ENCODE measurements at regions not wholly inside any gene's neighbourhood (a gene's known extent, or its start where the extent isn't known, plus 50 kb on each side); places are given as distances from the start of the nearest gene placed in this dataset.
A peak's percentile ranks its signal among the peaks of the same experiment; 100 is the strongest.

DNA sequence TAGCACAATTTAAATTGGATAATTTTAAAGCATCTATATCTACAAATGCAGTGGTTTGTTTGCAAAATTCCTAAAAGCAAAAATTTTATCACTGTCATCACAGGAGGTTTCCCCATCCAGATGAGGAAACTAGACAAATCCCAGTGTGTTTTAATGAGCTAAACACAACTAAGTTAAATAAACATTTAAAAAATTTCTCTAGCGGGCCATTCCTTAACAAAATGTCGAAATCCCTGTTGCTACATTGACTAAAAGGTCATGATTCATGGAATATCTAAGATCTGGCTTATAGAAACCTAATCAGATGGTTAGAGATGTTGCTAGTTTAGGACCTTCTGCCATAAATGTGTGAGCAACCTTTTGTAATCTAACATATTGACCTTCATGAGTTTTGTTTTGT, 107.3 kb upstream of the BDNF start:
- no peak overlapping the region for H3K4me2 ChIP-seq (ENCODE audit: unreplicated experiment)
- TF ChIP-seq EZH2 (IDR thresholded peaks at IDR 0.05; ENCODE audit: insufficient read depth, poor library complexity, severe bottlenecking) (no peak), EZH2phosphoT487 (IDR thresholded peaks at IDR 0.05; ENCODE audit: insufficient read depth, low read depth) (no peak)
- 36 to 42% methylated on average over 2 of the region's 2 CpGs for WGBS, 2 experiments (ENCODE audit: low coverage in 1 of 2, low lambda C conversion rate in 2 of 2, missing lambda C conversion rate in 2 of 2)
- H3K27me3 ChIP-seq (replicated peaks; ENCODE audit: insufficient read depth) = no peaks in the 10 kb centered on the region
- H3K9ac ChIP-seq = no peak overlapping the region
- no peak overlapping the region for H2AFZ ChIP-seq
- no peaks in the 10 kb centered on the region for H3K79me2 ChIP-seq (ENCODE audit: insufficient read depth)
- peaks cover 3% of the 10 kb centered on the region for H3F3A ChIP-seq (ENCODE audit: insufficient read depth)
- no peak overlapping the region for H3K27ac ChIP-seq
- no peaks in the 10 kb centered on the region for H3K36me3 ChIP-seq (ENCODE audit: low read depth)
- no peaks in the 10 kb centered on the region for H3K9me2 ChIP-seq (ENCODE audit: insufficient read depth)
- H3K4me1 ChIP-seq (ENCODE audit: insufficient read depth) = no peaks in the 10 kb centered on the region
- no peak overlapping the region for H3K4me3 ChIP-seq
- peak; percentile 60 for DNase-seq
- H4K20me1 ChIP-seq (ENCODE audit: insufficient read depth) = no peaks in the 10 kb centered on the region
- in situ Hi-C loops (cut with MboI) = no loop called here
- no peaks in the 10 kb centered on the region for H3K9me3 ChIP-seq (ENCODE audit: low read depth)

- 60 to 82% methylated on average over 7 to 19 of the region's 19 CpGs for WGBS, 2 experiments (ENCODE audit: low coverage in 1 of 2, low lambda C conversion rate in 2 of 2, missing lambda C conversion rate in 2 of 2)
- no peaks in the 10 kb centered on the region; the same call in 1 of the 2 replicates for H3K27me3 ChIP-seq (replicated peaks; ENCODE audit: insufficient read depth)
- H3K9me2 ChIP-seq (ENCODE audit: insufficient read depth) = no peaks in the 10 kb centered on the region
- no peak overlapping the region for H3K27ac ChIP-seq
- TF ChIP-seq EZH2 (IDR thresholded peaks at IDR 0.05; ENCODE audit: insufficient read depth, poor library complexity, severe bottlenecking) = no peak
- no peak for TF ChIP-seq EZH2phosphoT487 (IDR thresholded peaks at IDR 0.05; ENCODE audit: insufficient read depth, low read depth)
- H3K4me2 ChIP-seq (ENCODE audit: unreplicated experiment) = no peak overlapping the region
- in situ Hi-C loops (cut with MboI) = no loop called here
- H3K36me3 ChIP-seq (ENCODE audit: low read depth) = no peaks in the 10 kb centered on the region
- DNase-seq = no peak
- peaks cover 3% of the 10 kb centered on the region for H3F3A ChIP-seq (ENCODE audit: insufficient read depth)
- H3K4me1 ChIP-seq (ENCODE audit: insufficient read depth) = no peaks in the 10 kb centered on the region
- H2AFZ ChIP-seq = no peak overlapping the region
- H3K9me3 ChIP-seq (ENCODE audit: low read depth) = no peaks in the 10 kb centered on the region
- no peak overlapping the region for H3K4me3 ChIP-seq
- no peaks in the 10 kb centered on the region for H4K20me1 ChIP-seq (ENCODE audit: insufficient read depth)
- H3K79me2 ChIP-seq (ENCODE audit: insufficient read depth) = no peaks in the 10 kb centered on the region
- no peak overlapping the region for H3K9ac ChIP-seq
These were observed 105.9 kb upstream of the BDNF start for GRCh38 chr11:27806122-27806521.

DNA sequence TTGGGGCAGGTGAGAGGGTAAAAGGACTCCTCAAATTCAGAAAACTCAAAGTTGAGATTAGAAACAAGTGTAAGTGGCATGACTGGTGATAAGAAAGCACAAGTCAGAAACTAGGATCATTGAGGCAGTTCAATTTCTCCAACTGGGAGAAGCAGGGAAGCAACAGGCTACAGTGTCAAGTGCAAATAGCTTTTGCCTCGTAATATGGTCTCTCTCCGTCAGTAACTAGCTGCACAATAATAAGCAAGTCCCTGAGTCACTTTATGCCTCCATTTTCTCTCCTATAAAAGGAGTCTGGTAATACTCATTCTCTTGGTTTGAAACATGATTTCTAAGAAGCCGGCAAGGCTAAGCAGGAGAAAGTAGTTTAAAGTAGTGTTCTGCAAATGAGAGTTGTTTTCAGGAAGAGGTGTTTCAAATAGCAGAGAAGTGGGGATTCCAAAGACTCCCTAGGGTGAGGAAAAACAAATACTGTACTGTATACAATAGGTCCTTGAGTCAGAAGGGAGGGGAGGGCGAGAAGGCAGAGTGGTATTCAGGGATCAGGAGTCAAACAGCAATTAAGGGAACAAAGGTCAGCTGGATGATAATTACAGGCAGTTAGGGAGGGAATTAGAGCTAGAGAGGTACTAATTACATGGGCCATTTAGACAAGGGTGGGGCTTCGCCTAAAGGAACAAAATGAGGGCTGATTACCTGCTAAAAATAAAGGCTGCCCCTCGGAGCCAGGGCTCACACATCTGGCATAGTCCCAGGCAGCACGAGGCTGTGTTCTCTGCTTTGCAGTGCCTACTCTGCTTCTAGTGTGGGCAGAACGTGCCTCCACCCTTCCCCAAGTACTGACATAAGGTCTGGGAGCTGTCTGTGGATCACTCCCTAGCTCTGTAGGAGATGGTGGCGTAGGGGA, 96.0 kb upstream of the BDNF start:
- no peaks in the 10 kb centered on the region for H3K79me2 ChIP-seq (ENCODE audit: insufficient read depth)
- H3K9ac ChIP-seq = no peak overlapping the region
- H3K4me1 ChIP-seq (ENCODE audit: insufficient read depth) = no peaks in the 10 kb centered on the region
- H3K9me2 ChIP-seq (ENCODE audit: insufficient read depth) = no peaks in the 10 kb centered on the region
- WGBS, 2 experiments (ENCODE audit: low coverage in 1 of 2, low lambda C conversion rate in 2 of 2, missing lambda C conversion rate in 2 of 2) = 10 to 13% methylated on average over 9 of the region's 9 CpGs
- no peak for TF ChIP-seq EZH2 (IDR thresholded peaks at IDR 0.05; ENCODE audit: insufficient read depth, poor library complexity, severe bottlenecking)
- no peak for TF ChIP-seq EZH2phosphoT487 (IDR thresholded peaks at IDR 0.05; ENCODE audit: insufficient read depth, low read depth)
- H4K20me1 ChIP-seq (ENCODE audit: insufficient read depth) = no peaks in the 10 kb centered on the region
- H3K9me3 ChIP-seq (ENCODE audit: low read depth) = no peaks in the 10 kb centered on the region
- no peaks in the 10 kb centered on the region; the same call in 1 of the 2 replicates for H3K27me3 ChIP-seq (replicated peaks; ENCODE audit: insufficient read depth)
- H3K4me3 ChIP-seq = no peak overlapping the region
- no peaks in the 10 kb centered on the region for H3F3A ChIP-seq (ENCODE audit: insufficient read depth)
- H2AFZ ChIP-seq = peak overlapping the region; percentile 48
- in situ Hi-C loops (cut with MboI) = no loop called here
- H3K36me3 ChIP-seq (ENCODE audit: low read depth) = no peaks in the 10 kb centered on the region
- H3K4me2 ChIP-seq (ENCODE audit: unreplicated experiment) = no peak overlapping the region
- no peak overlapping the region for H3K27ac ChIP-seq
- DNase-seq = peak; percentile 9

DNA sequence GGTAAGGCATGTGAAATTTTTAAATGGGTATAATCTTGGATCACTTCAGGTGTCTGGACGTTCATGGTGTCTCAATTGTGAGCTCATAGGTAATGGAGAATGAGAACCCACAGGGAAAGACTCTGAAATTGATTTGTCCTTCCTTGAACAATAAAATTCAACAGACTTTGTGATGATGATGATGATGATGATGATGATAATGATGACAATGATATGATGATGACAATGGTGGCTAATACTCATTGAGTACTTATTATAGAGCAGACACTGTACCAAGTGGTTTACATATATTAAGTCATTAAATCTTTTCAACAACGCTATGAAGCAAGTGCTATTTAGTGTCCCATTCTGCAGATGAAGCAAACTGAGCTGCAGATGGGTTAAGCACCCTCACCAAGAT, 86.6 kb upstream of the BDNF start:
- no peaks in the 10 kb centered on the region for H3K79me2 ChIP-seq (ENCODE audit: insufficient read depth)
- H3K4me2 ChIP-seq (ENCODE audit: unreplicated experiment) = no peak overlapping the region
- H3K27me3 ChIP-seq (replicated peaks; ENCODE audit: insufficient read depth) = no peaks in the 10 kb centered on the region; the same call in 1 of the 2 replicates
- TF ChIP-seq EZH2 (IDR thresholded peaks at IDR 0.05; ENCODE audit: insufficient read depth, poor library complexity, severe bottlenecking) = no peak
- no peak for TF ChIP-seq EZH2phosphoT487 (IDR thresholded peaks at IDR 0.05; ENCODE audit: insufficient read depth, low read depth)
- no peak overlapping the region for H3K4me3 ChIP-seq
- H3K9me3 ChIP-seq (ENCODE audit: low read depth) = no peaks in the 10 kb centered on the region
- no peak overlapping the region for H3K27ac ChIP-seq
- no peak for DNase-seq
- no peaks in the 10 kb centered on the region for H3K4me1 ChIP-seq (ENCODE audit: insufficient read depth)
- 13 to 21% methylated on average over 2 of the region's 2 CpGs for WGBS, 2 experiments (ENCODE audit: low coverage in 1 of 2, low lambda C conversion rate in 2 of 2, missing lambda C conversion rate in 2 of 2)
- H4K20me1 ChIP-seq (ENCODE audit: insufficient read depth) = no peaks in the 10 kb centered on the region
- in situ Hi-C loops (cut with MboI) = no loop called here
- 0 out of 2 replicates have a peak overlapping the region, but pooled peaks have one; percentile 2 for H2AFZ ChIP-seq
- no peak overlapping the region for H3K9ac ChIP-seq
- no peaks in the 10 kb centered on the region for H3K36me3 ChIP-seq (ENCODE audit: low read depth)
- no peaks in the 10 kb centered on the region for H3K9me2 ChIP-seq (ENCODE audit: insufficient read depth)
- H3F3A ChIP-seq (ENCODE audit: insufficient read depth) = no peaks in the 10 kb centered on the region

All from GM23248 (cell line).